ENCODE measurements at regions not wholly inside any gene's neighbourhood (a gene's known extent, or its start where the extent isn't known, plus 50 kb on each side); places are given as distances from the start of the nearest gene placed in this dataset.

GRCh38 chr4:52421811-52422213 is 237.3 kb downstream of the USP46 start:
- Histone ChIP-seq H3K9me3 (ENCODE audit: insufficient read depth in 2 of 2, low read depth in 1 of 2, low read length in 1 of 2) (peaks cover 0 to 3% of the 10 kb centered on the region in 2 experiments; a peak in 2 of 4 replicates), H4K5ac (ENCODE audit: insufficient read length, low read depth, low read length) (no peak overlapping the region), H3K4ac (replicated peaks; ENCODE audit: insufficient read length, low read depth, low read length) (no peak overlapping the region), H2BK20ac (ENCODE audit: low read length) (no peak overlapping the region), H3K14ac (ENCODE audit: insufficient read length) (no peak overlapping the region), H3K36me3 (ENCODE audit: control insufficient read depth in 2 of 4, insufficient read depth in 4 of 4, low read length in 3 of 4) (no peaks in the 10 kb centered on the region), H3K79me2 (ENCODE audit: control insufficient read depth in 1 of 2, insufficient read depth in 2 of 2, low read length in 2 of 2) (no peaks in the 10 kb centered on the region), H3K56ac (replicated peaks; ENCODE audit: insufficient read length, low read depth, low read length) (no peak overlapping the region), H3K27me3 (replicated peaks in 1 of 4; ENCODE audit: control insufficient read depth in 3 of 4, extremely low read depth in 1 of 4, insufficient read depth in 3 of 4, low read length in 3 of 4) (no peaks in the 10 kb centered on the region), H2BK120ac (replicated peaks; ENCODE audit: low read depth, low read length) (no peak overlapping the region), H2BK5ac (ENCODE audit: low read depth, low read length) (no peak overlapping the region), H4K91ac (replicated peaks; ENCODE audit: insufficient read length, low read length) (no peak overlapping the region), H3K79me1 (ENCODE audit: low read depth, low read length) (no peaks in the 10 kb centered on the region), H2BK12ac (ENCODE audit: low read depth, low read length) (no peak overlapping the region), H4K8ac (ENCODE audit: extremely low read depth, insufficient read depth, low read length) (no peak overlapping the region), H3K4me1 (replicated peaks in 1 of 4; ENCODE audit: control insufficient read depth in 3 of 4, insufficient read depth in 4 of 4, low read length in 3 of 4) (no peaks in the 10 kb centered on the region), H4K20me1 (replicated peaks in 1 of 2; ENCODE audit: control insufficient read depth in 1 of 2, insufficient read depth in 2 of 2, low read length in 2 of 2) (no peaks in the 10 kb centered on the region), H3K18ac (ENCODE audit: extremely low read depth, low read length) (no peak overlapping the region), H3K4me2 (ENCODE audit: insufficient read depth in 1 of 2, low read depth in 2 of 2, low read length in 2 of 2) (no peak overlapping the region), H2AK5ac (ENCODE audit: low read depth, low read length) (no peak overlapping the region), H3K9ac (replicated peaks in 1 of 4; ENCODE audit: extremely low read depth in 1 of 4, low read depth in 3 of 4, low read length in 3 of 4) (no peak overlapping the region), H3K27ac (ENCODE audit: low read depth, low read length) (no peak overlapping the region), H2BK15ac (ENCODE audit: low read length) (no peak overlapping the region), H3K23me2 (ENCODE audit: low read depth, low read length) (peaks cover 5% of the 10 kb centered on the region; the same call in 1 of the 2 replicates), H2AFZ (ENCODE audit: low read length) (no peak overlapping the region), H3K23ac (ENCODE audit: insufficient read length) (no peak overlapping the region), H3K4me3 (ENCODE audit: extremely low read depth in 1 of 4, insufficient read depth in 2 of 4, low read depth in 3 of 4, low read length in 4 of 4) (no peak overlapping the region)
- POLR2A ChIA-PET (ENCODE audit: partially characterized antibody), result no interaction called here
- FAIRE-seq (no peak), DNase-seq (ENCODE audit: low read depth in 1 of 2, low spot score in 2 of 2) (no peak)
- CTCF ChIA-PET (ENCODE audit: partially characterized antibody), result interaction anchor here (1.4 kb wide), 1 partner anchor 37 kb away, joined by 3 read pairs; no protein-coding TSS in a partner anchor
- TF ChIP-seq CHD7 (IDR thresholded peaks at IDR 0.05; ENCODE audit: insufficient replicate concordance, low read length), result no peak

All from H1 (cell line).